DOHH2 (cell line): ENCODE measurements at regions not wholly inside any gene's neighbourhood (a gene's known extent, or its start where the extent isn't known, plus 50 kb on each side); places are given as distances from the start of the nearest gene placed in this dataset.

Source experiments
- CTCF ChIP-seq: fragments of 200-600 bp; sonication (generic); IDR thresholded peaks from one replicate; pipeline ENCODE4 v1.5.1; 2014; ENCODE audit warnings: antibody characterized with exemption, mild to moderate bottlenecking, low read depth, low read length; ENCODE audit not compliant: poor library complexity, severe bottlenecking
- EZH2phosphoT487 ChIP-seq: fragments of 200-600 bp; sonication (generic); IDR thresholded peaks from 2 replicates; pipeline ENCODE4 v1.6.1; 2017; ENCODE audit warnings: borderline replicate concordance, mild to moderate bottlenecking, antibody characterized with exemption, low read length, moderate library complexity, mixed read lengths

DNA sequence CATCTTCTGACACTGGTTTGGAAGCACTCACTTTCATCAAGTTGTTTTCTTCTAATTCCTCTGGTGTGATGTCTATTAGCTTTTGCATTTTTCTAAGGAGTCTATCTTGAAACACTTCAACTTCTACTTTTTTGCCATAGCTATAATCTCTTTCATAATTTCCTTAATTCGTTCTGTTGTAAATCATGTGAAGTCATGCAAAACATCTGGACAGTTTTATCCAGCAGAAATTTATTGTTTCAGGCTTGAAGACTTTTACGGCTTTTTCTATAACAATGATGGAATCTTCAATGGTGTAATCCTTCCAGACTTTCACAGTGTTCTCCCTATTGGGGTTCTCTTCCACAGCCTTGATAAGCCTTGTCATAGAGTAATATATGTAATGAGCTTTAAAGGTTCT lies 74.9 kb upstream of the PABPC4L start:
- no peak for TF ChIP-seq CTCF
- TF ChIP-seq EZH2phosphoT487, result no peak
